Sigmoid colon (tissue), 6 donors: ENCODE measurements at regions not wholly inside any gene's neighbourhood (a gene's known extent, or its start where the extent isn't known, plus 50 kb on each side); places are given as distances from the start of the nearest gene placed in this dataset.
A peak's percentile ranks its signal among the peaks of the same experiment; 100 is the strongest.

Experiments
- DNase-seq: peaks from one replicate; pipeline ENCODE4 v3.0.0-alpha.2; 2019
- H3K27ac ChIP-seq, 4 donors: fragments of 200-600 bp; sonication (generic); one replicate each; pipeline ENCODE4 v1.5.1; 2016 to 2019; ENCODE audit warnings: mild to moderate bottlenecking in 1 of 4
- H3K27me3 ChIP-seq, 3 donors: fragments of 200-600 bp; sonication (generic); one replicate each; pipeline ENCODE4 v1.5.1; 2019; ENCODE audit warnings: mild to moderate bottlenecking in 1 of 3
- H3K36me3 ChIP-seq, 4 donors: fragments of 200-600 bp; sonication (generic); one replicate each; pipeline ENCODE4 v1.5.1; 2016 to 2019
- H3K4me1 ChIP-seq, 4 donors: fragments of 200-600 bp; sonication (generic); one replicate each; pipeline ENCODE4 v1.5.1; 2017 to 2019
- H3K4me3 ChIP-seq, 4 donors: fragments of 200-600 bp; sonication (generic); one replicate each; pipeline ENCODE4 v1.5.1; 2017 to 2019; ENCODE audit warnings: mild to moderate bottlenecking in 2 of 4, moderate library complexity in 1 of 4
- H3K9me3 ChIP-seq, 4 donors: fragments of 200-600 bp in 3 of 4; sonication (generic) in 3 of 4; one replicate each; pipeline versions ENCODE4 v1.5.1 to v1.6.1; 2013 to 2019
- CTCF ChIP-seq, 4 experiments: fragments of 450-650 bp in 3 of 4; fragments of 200-600 bp in 1 of 4; IDR thresholded peaks; one replicate each; pipeline ENCODE4 v1.5.1; 2016 to 2019; ENCODE audit warnings: antibody characterized with exemption in 4 of 4, mild to moderate bottlenecking in 3 of 4, moderate library complexity in 2 of 4
- EP300 ChIP-seq, 4 donors: sonication (generic); formaldehyde crosslinking; IDR thresholded peaks; one replicate each; pipeline ENCODE4 v1.6.1; 2017; ENCODE audit warnings: antibody characterized with exemption in 4 of 4
- POLR2A ChIP-seq, 2 donors: fragments of 450-650 bp; IDR thresholded peaks; one replicate each; pipeline ENCODE4 v1.6.1; 2016; ENCODE audit warnings: antibody characterized with exemption in 2 of 2, mild to moderate bottlenecking in 2 of 2, moderate library complexity in 2 of 2
- POLR2AphosphoS5 ChIP-seq, 4 donors: sonication (generic); formaldehyde crosslinking; IDR thresholded peaks; one replicate each; pipeline ENCODE4 v1.6.1; 2017; ENCODE audit warnings: antibody characterized with exemption in 4 of 4
- WGBS, 2 donors: extraction: QIAGEN DNeasy Blood & Tissue Kit; methylation state at CpG; one replicate each; pipeline ENCODE4 v1.1.7; 2013; 5-methylcytosine and 5-hydroxymethylcytosine counted together
- intact Hi-C: fragments of 100-400 bp; cut with DNase I; formaldehyde crosslinking; loops from one replicate; pipeline ENCODE4 v1.15.1; 2023
- donor health status: healthy with polysubstance abuse.
- donor health status: healthy.

GRCh38 chr1:232489256-232489655 is 140.7 kb downstream of the SIPA1L2 start:
- intact Hi-C loops = no loop called here
- TF ChIP-seq CTCF (IDR thresholded peaks at IDR 0.05) (no peak), POLR2A (IDR thresholded peaks at IDR 0.05) (no peak)

GRCh38 chr1:232487236-232487635 is 142.7 kb downstream of the SIPA1L2 start:
- intact Hi-C loops = no loop called here

More at GRCh38 chr1:232489256-232489655, 140.7 kb downstream of the SIPA1L2 start:
- no peaks in the 10 kb centered on the region for H3K27me3 ChIP-seq
- WGBS, 2 donors = 97 to 98% methylated on average over 4 of the region's 4 CpGs
- peaks cover 4 to 53% (median 7%) of the 10 kb centered on the region in 4 donors for H3K36me3 ChIP-seq
- H3K9me3 ChIP-seq = no peaks in the 10 kb centered on the region
- H3K27ac ChIP-seq = no peak overlapping the region
- H3K4me3 ChIP-seq = no peak overlapping the region
- no peak for DNase-seq
- peaks cover 0 to 20% (median 18%) of the 10 kb centered on the region in 4 donors for H3K4me1 ChIP-seq

GRCh38 chr1:232486454-232487207 is 143.3 kb downstream of the SIPA1L2 start:
- TF ChIP-seq EP300 (IDR thresholded peaks at IDR 0.05) = no peak
- TF ChIP-seq POLR2AphosphoS5 (IDR thresholded peaks at IDR 0.05) = no peak
- TF ChIP-seq CTCF (IDR thresholded peaks at IDR 0.05) = no peak
- TF ChIP-seq POLR2A (IDR thresholded peaks at IDR 0.05) = no peak

More at GRCh38 chr1:232487236-232487635, 142.7 kb downstream of the SIPA1L2 start:
- WGBS, 2 donors = 61 to 81% methylated on average over 3 of the region's 3 CpGs
- no peak overlapping the region for H3K4me3 ChIP-seq
- H3K27me3 ChIP-seq = no peaks in the 10 kb centered on the region
- H3K27ac ChIP-seq = peak overlapping the region in 2 of 4 donors; percentile 28 to 46
- TF ChIP-seq CTCF (IDR thresholded peaks at IDR 0.05) (no peak), EP300 (IDR thresholded peaks at IDR 0.05) (no peak), POLR2A (IDR thresholded peaks at IDR 0.05) (no peak), POLR2AphosphoS5 (IDR thresholded peaks at IDR 0.05) (no peak)
- H3K4me1 ChIP-seq = peaks cover 0 to 30% (median 25%) of the 10 kb centered on the region in 4 donors
- DNase-seq = no peak
- no peaks in the 10 kb centered on the region for H3K9me3 ChIP-seq
- H3K36me3 ChIP-seq = peaks cover 1 to 52% (median 8%) of the 10 kb centered on the region in 4 donors

GRCh38 chr1:232486006-232486405 is 143.9 kb downstream of the SIPA1L2 start:
- Histone ChIP-seq H3K4me3 (no peak overlapping the region), H3K36me3 (peaks cover 4 to 49% (median 9%) of the 10 kb centered on the region in 4 donors), H3K27ac (peak overlapping the region in 3 of 4 donors; percentile 28 to 46 (median 31)), H3K4me1 (peaks cover 0 to 30% (median 25%) of the 10 kb centered on the region in 4 donors), H3K27me3 (no peaks in the 10 kb centered on the region), H3K9me3 (no peaks in the 10 kb centered on the region)
- intact Hi-C loops = no loop called here
- DNase-seq = no peak
- WGBS, 2 donors = 86 to 91% methylated on average over 5 of the region's 5 CpGs
- TF ChIP-seq POLR2AphosphoS5 (IDR thresholded peaks at IDR 0.05) (no peak), CTCF (IDR thresholded peaks at IDR 0.05) (no peak), EP300 (IDR thresholded peaks at IDR 0.05) (no peak), POLR2A (IDR thresholded peaks at IDR 0.05) (no peak)

More at GRCh38 chr1:232486454-232487207, 143.3 kb downstream of the SIPA1L2 start:
- intact Hi-C loops = no loop called here
- Histone ChIP-seq H3K36me3 (peaks cover 4 to 50% (median 9%) of the 10 kb centered on the region in 4 donors), H3K27me3 (no peaks in the 10 kb centered on the region), H3K9me3 (no peaks in the 10 kb centered on the region), H3K27ac (peak overlapping the region in 3 of 4 donors; percentile 28 to 46 (median 31)), H3K4me3 (no peak overlapping the region), H3K4me1 (peaks cover 0 to 30% (median 25%) of the 10 kb centered on the region in 4 donors)
- DNase-seq = no peak
- WGBS, 2 donors = 88 to 89% methylated on average over 2 of the region's 2 CpGs
